H9 (cell line): ENCODE measurements at regions not wholly inside any gene's neighbourhood (a gene's known extent, or its start where the extent isn't known, plus 50 kb on each side); places are given as distances from the start of the nearest gene placed in this dataset.

Experiments used
- DNase-seq: peaks from one replicate; pipeline ENCODE4 v3.0.0-alpha.2; 2017
- H2AFZ ChIP-seq: one replicate; pipeline ENCODE4 v1.6.1; 2013; ENCODE audit warnings: mild to moderate bottlenecking, low read length, control low read depth, moderate library complexity
- H2AK5ac ChIP-seq: 2 replicates; pipeline ENCODE4 v1.6.1; 2013; ENCODE audit warnings: low read length, control low read depth, mixed read lengths; ENCODE audit not compliant: insufficient read length
- H2BK120ac ChIP-seq: one replicate; pipeline ENCODE4 v1.6.1; 2013; ENCODE audit warnings: low read depth, mild to moderate bottlenecking, low read length, control low read depth, inconsistent platforms; ENCODE audit not compliant: poor library complexity, severe bottlenecking
- H2BK12ac ChIP-seq: 2 replicates; pipeline ENCODE4 v1.6.1; 2013; ENCODE audit warnings: low read length, control low read depth, mixed read lengths, low read depth; ENCODE audit not compliant: insufficient read length
- H2BK15ac ChIP-seq: 2 replicates; pipeline ENCODE4 v1.6.1; 2013; ENCODE audit warnings: low read depth, low read length, control low read depth
- H2BK20ac ChIP-seq: one replicate; pipeline ENCODE4 v1.6.1; 2013; ENCODE audit warnings: low read depth, mild to moderate bottlenecking, low read length, control low read depth, inconsistent platforms; ENCODE audit not compliant: poor library complexity, severe bottlenecking
- H2BK5ac ChIP-seq: 2 replicates; pipeline ENCODE4 v1.6.1; 2013; ENCODE audit warnings: low read length, control low read depth, mixed read lengths; ENCODE audit not compliant: insufficient read length
- H3K14ac ChIP-seq: 2 replicates; pipeline ENCODE4 v1.6.1; 2013; ENCODE audit warnings: low read length, control low read depth; ENCODE audit not compliant: insufficient read depth
- H3K18ac ChIP-seq: 2 replicates; pipeline ENCODE4 v1.6.1; 2013; ENCODE audit warnings: low read depth, mild to moderate bottlenecking, mixed read lengths, low read length, control low read depth; ENCODE audit not compliant: insufficient read length
- H3K23ac ChIP-seq: 2 replicates; pipeline ENCODE4 v1.6.1; 2013; ENCODE audit warnings: low read length, control low read depth, mixed read lengths, low read depth; ENCODE audit not compliant: insufficient read length
- H3K23me2 ChIP-seq: 2 replicates; pipeline ENCODE4 v1.6.1; 2013; ENCODE audit warnings: low read depth, mild to moderate bottlenecking, mixed read lengths, low read length, control low read depth; ENCODE audit not compliant: insufficient read length, poor library complexity, severe bottlenecking
- H3K27ac ChIP-seq: 2 replicates; pipeline ENCODE4 v1.5.1; 2013; ENCODE audit warnings: low read length, control low read depth, mixed read lengths, low read depth; ENCODE audit not compliant: insufficient read length
- H3K27me3 ChIP-seq: 2 replicates; pipeline ENCODE4 v1.6.1; 2013; ENCODE audit warnings: low read length, control low read depth, inconsistent platforms; ENCODE audit not compliant: insufficient read depth
- H3K4ac ChIP-seq: 2 replicates; pipeline ENCODE4 v1.6.1; 2013; ENCODE audit warnings: low read depth, mild to moderate bottlenecking, control low read depth, inconsistent platforms, low read length, moderate library complexity
- H3K4me1 ChIP-seq: 2 replicates; pipeline ENCODE4 v1.6.1; 2013; ENCODE audit warnings: low read length, control low read depth, inconsistent platforms; ENCODE audit not compliant: insufficient read depth
- H3K4me2 ChIP-seq: 2 replicates; pipeline ENCODE4 v1.6.1; 2013; ENCODE audit warnings: low read length, control low read depth, mixed read lengths; ENCODE audit not compliant: insufficient read length, insufficient read depth
- H3K56ac ChIP-seq: 2 replicates; pipeline ENCODE4 v1.6.1; 2013; ENCODE audit warnings: low read depth, mild to moderate bottlenecking, mixed read lengths, low read length, control low read depth; ENCODE audit not compliant: insufficient read length
- H3K79me1 ChIP-seq: 2 replicates; pipeline ENCODE4 v1.6.1; 2013; ENCODE audit warnings: low read depth, mild to moderate bottlenecking, moderate library complexity, low read length, control low read depth, inconsistent platforms; ENCODE audit not compliant: insufficient read depth, poor library complexity, severe bottlenecking
- H3K79me2 ChIP-seq: 2 replicates; pipeline ENCODE4 v1.6.1; 2013; ENCODE audit warnings: low read length, control low read depth, inconsistent platforms; ENCODE audit not compliant: insufficient read depth
- H3K9ac ChIP-seq: 2 replicates; pipeline ENCODE4 v1.6.1; 2013; ENCODE audit warnings: low read length, control low read depth, mixed read lengths; ENCODE audit not compliant: insufficient read length; ENCODE audit errors: extremely low read depth
- H3K9me3 ChIP-seq: one replicate; pipeline ENCODE4 v1.6.1; 2013; ENCODE audit warnings: low read depth, low read length, inconsistent platforms; ENCODE audit not compliant: control insufficient read depth
- H3T11ph ChIP-seq: one replicate; pipeline ENCODE4 v1.6.1; 2013; ENCODE audit warnings: mild to moderate bottlenecking, low read length, control low read depth, inconsistent platforms
- H4K20me1 ChIP-seq: one replicate; pipeline ENCODE4 v1.6.1; 2013; ENCODE audit not compliant: control insufficient read depth, insufficient read length, insufficient read depth
- H4K5ac ChIP-seq: 2 replicates; pipeline ENCODE4 v1.6.1; 2013; ENCODE audit warnings: low read depth, mild to moderate bottlenecking, mixed read lengths, low read length, control low read depth; ENCODE audit not compliant: insufficient read length
- H4K8ac ChIP-seq: replicated peaks from 2 replicates; pipeline ENCODE4 v1.6.1; 2013; ENCODE audit warnings: low read length, control low read depth, mixed read lengths, low read depth; ENCODE audit not compliant: insufficient read length
- H4K91ac ChIP-seq: 2 replicates; pipeline ENCODE4 v1.6.1; 2013; ENCODE audit warnings: low read depth, mild to moderate bottlenecking, moderate library complexity, mixed read lengths, low read length, control low read depth; ENCODE audit not compliant: insufficient read length
- H3K27ac Mint-ChIP-seq, 3 experiments: 2 replicates in 2 of 3; 3 replicates in 1 of 3; pipeline ENCODE4 v1.8.0; 2020 to 2021; ENCODE audit warnings: mixed read lengths in 3 of 3, mild to moderate bottlenecking in 1 of 3, moderate library complexity in 1 of 3
- H3K27me3 Mint-ChIP-seq: 2 replicates; pipeline ENCODE4 v1.8.0; 2021; ENCODE audit warnings: low read depth, mild to moderate bottlenecking, moderate library complexity, mixed read lengths
- H3K36me3 Mint-ChIP-seq, 3 experiments: 2 replicates in 2 of 3; 3 replicates in 1 of 3; pipeline ENCODE4 v1.8.0; 2020 to 2021; ENCODE audit warnings: low read depth in 3 of 3, mixed read lengths in 3 of 3; ENCODE audit not compliant: insufficient read depth in 1 of 3
- H3K4me1 Mint-ChIP-seq, 2 experiments: 2 replicates each; pipeline ENCODE4 v1.8.0; 2020; ENCODE audit warnings: mixed read lengths in 2 of 2
- H3K4me3 Mint-ChIP-seq, 2 experiments: 2 replicates in 1 of 2; 3 replicates in 1 of 2; pipeline ENCODE4 v1.8.0; 2020 to 2021; ENCODE audit warnings: mild to moderate bottlenecking in 2 of 2, mixed read lengths in 2 of 2, moderate library complexity in 1 of 2
- H3K9me3 Mint-ChIP-seq, 2 experiments: 2 replicates in 1 of 2; 3 replicates in 1 of 2; pipeline ENCODE4 v1.8.0; 2020; ENCODE audit warnings: mild to moderate bottlenecking in 2 of 2, mixed read lengths in 2 of 2, moderate library complexity in 1 of 2
- WGBS: extraction: QIAGEN DNeasy Blood & Tissue Kit; methylation state at CpG from one replicate; pipeline ENCODE4 v1.1.7; 2013; ENCODE audit warnings: missing lambda C conversion rate, low lambda C conversion rate, mixed read lengths; ENCODE audit not compliant: insufficient read length; ENCODE audit errors: extremely low coverage; 5-methylcytosine and 5-hydroxymethylcytosine counted together
- TF ChIP-seq, protein P1 (sequence below): fragments of 200-600 bp; sonication (generic); conservative IDR thresholded peaks from 3 replicates; pipeline ENCODE4 v1.8.0; 2021; ENCODE audit warnings: antibody characterized with exemption, mild to moderate bottlenecking

- no peak overlapping the region for H2BK5ac ChIP-seq
- H3K4me2 ChIP-seq = no peak overlapping the region
- TF ChIP-seq, protein P1, sequence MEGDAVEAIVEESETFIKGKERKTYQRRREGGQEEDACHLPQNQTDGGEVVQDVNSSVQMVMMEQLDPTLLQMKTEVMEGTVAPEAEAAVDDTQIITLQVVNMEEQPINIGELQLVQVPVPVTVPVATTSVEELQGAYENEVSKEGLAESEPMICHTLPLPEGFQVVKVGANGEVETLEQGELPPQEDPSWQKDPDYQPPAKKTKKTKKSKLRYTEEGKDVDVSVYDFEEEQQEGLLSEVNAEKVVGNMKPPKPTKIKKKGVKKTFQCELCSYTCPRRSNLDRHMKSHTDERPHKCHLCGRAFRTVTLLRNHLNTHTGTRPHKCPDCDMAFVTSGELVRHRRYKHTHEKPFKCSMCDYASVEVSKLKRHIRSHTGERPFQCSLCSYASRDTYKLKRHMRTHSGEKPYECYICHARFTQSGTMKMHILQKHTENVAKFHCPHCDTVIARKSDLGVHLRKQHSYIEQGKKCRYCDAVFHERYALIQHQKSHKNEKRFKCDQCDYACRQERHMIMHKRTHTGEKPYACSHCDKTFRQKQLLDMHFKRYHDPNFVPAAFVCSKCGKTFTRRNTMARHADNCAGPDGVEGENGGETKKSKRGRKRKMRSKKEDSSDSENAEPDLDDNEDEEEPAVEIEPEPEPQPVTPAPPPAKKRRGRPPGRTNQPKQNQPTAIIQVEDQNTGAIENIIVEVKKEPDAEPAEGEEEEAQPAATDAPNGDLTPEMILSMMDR = no peak
- Mint-ChIP-seq H3K4me1 (no peaks in the 10 kb centered on the region), H3K27me3 (no peaks in the 10 kb centered on the region), H3K9me3 (peaks cover 0 to 3% of the 10 kb centered on the region in 2 experiments; a peak in 1 of 5 replicates), H3K27ac (no peak overlapping the region), H3K36me3 (no peaks in the 10 kb centered on the region; a peak in 1 of 7 replicates), H3K4me3 (no peak overlapping the region)
- no peak overlapping the region for H2BK15ac ChIP-seq
- no peak overlapping the region for H2BK20ac ChIP-seq
- H3K4ac ChIP-seq = no peak overlapping the region
- H3K79me2 ChIP-seq = no peaks in the 10 kb centered on the region
- H2BK12ac ChIP-seq = no peak overlapping the region
- H3K4me1 ChIP-seq = no peaks in the 10 kb centered on the region
- no peaks in the 10 kb centered on the region for H3K9me3 ChIP-seq
- no peaks in the 10 kb centered on the region for H4K20me1 ChIP-seq
- no peak overlapping the region for H3K9ac ChIP-seq
- no peak overlapping the region for H3K18ac ChIP-seq
- H2BK120ac ChIP-seq = no peak overlapping the region
- no CpG with 5 or more reads among the region's 4 CpGs for WGBS
- no peak overlapping the region for H4K8ac ChIP-seq
- H3K23ac ChIP-seq = no peak overlapping the region
- DNase-seq = no peak
- H2AFZ ChIP-seq = no peak overlapping the region
- no peak overlapping the region for H4K91ac ChIP-seq
- H3K14ac ChIP-seq = no peak overlapping the region
- no peak overlapping the region for H3K27ac ChIP-seq
- no peak overlapping the region for H3K56ac ChIP-seq
- H3K23me2 ChIP-seq = no peaks in the 10 kb centered on the region
- no peak overlapping the region for H2AK5ac ChIP-seq
- no peaks in the 10 kb centered on the region for H3K79me1 ChIP-seq
- no peak overlapping the region for H4K5ac ChIP-seq
- H3T11ph ChIP-seq = no peak overlapping the region
- H3K27me3 ChIP-seq = no peaks in the 10 kb centered on the region
These were observed 368.0 kb upstream of the FAM98A start for GRCh38 chr2:33967103-33967502.
